Retinal pigment epithelial cell (primary cell): ENCODE measurements at regions not wholly inside any gene's neighbourhood (a gene's known extent, or its start where the extent isn't known, plus 50 kb on each side); places are given as distances from the start of the nearest gene placed in this dataset.

Experiments
- DNase-seq: peaks from one replicate; pipeline ENCODE4 v3.0.0-alpha.2; 2010; ENCODE audit warnings: low read depth
- H3K4me3 ChIP-seq: 2 replicates; pipeline ENCODE4 v1.5.1; 2011; ENCODE audit warnings: mild to moderate bottlenecking, low read length, control low read depth, moderate library complexity
- CTCF ChIP-seq: conservative IDR thresholded peaks from 2 replicates; pipeline ENCODE4 v1.5.1; 2011; ENCODE audit warnings: low read depth, low read length, control low read depth, inconsistent platforms

GRCh38 chrX:150293311-150294013 lies 69.7 kb upstream of the MAMLD1 start:
- no peak for TF ChIP-seq CTCF
- no peak for DNase-seq
- no peak overlapping the region for H3K4me3 ChIP-seq

- no peak for TF ChIP-seq CTCF
- DNase-seq = no peak
- H3K4me3 ChIP-seq = no peak overlapping the region
These were observed 64.1 kb upstream of the MAMLD1 start for GRCh38 chrX:150298841-150299551.

- DNase-seq = no peak
- no peak overlapping the region for H3K4me3 ChIP-seq
- no peak for TF ChIP-seq CTCF
These were observed 63.5 kb upstream of the MAMLD1 start for GRCh38 chrX:150299579-150299978.

GRCh38 chrX:150303386-150304097 lies 59.6 kb upstream of the MAMLD1 start:
- no peak for TF ChIP-seq CTCF
- H3K4me3 ChIP-seq = no peak overlapping the region
- DNase-seq = no peak

DNA sequence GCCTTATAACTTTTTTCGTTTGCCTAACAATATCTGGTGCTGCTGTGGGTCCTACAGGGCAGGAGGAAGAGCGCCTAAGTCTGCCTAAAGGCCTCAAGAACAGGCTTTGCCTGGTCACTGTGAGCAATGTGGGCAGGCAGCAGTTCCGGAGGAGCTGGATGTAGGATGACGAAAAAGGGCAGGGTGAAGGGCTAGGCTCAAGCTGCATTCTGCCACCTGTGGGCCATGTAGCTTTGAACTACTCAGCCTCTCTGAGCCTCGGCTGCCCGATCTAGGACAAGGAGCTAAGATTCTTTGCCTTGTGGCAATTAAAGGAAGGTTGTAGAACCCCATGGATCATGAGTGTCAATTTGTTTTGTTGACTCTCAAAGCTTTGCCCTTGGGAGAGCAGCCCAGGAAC lies 57.1 kb upstream of the MAMLD1 start:
- no peak for DNase-seq
- no peak overlapping the region for H3K4me3 ChIP-seq
- TF ChIP-seq CTCF = no peak

GRCh38 chrX:150308041-150308440 lies 55.1 kb upstream of the MAMLD1 start:
- H3K4me3 ChIP-seq = no peak overlapping the region
- TF ChIP-seq CTCF = no peak
- no peak for DNase-seq
